SU-DHL-6 (cell line): ENCODE measurements at regions not wholly inside any gene's neighbourhood (a gene's known extent, or its start where the extent isn't known, plus 50 kb on each side); places are given as distances from the start of the nearest gene placed in this dataset.

Experiments
- H2AFZ ChIP-seq: fragments of 200-600 bp; sonication (generic); 2 replicates; pipeline ENCODE4 v1.6.1; 2014; ENCODE audit warnings: low read depth, mild to moderate bottlenecking, moderate library complexity, mixed read lengths, antibody characterized with exemption, low read length; ENCODE audit not compliant: severe bottlenecking
- H3F3A ChIP-seq: fragments of 200-600 bp; shearing (Covaris generic); 2 replicates; pipeline ENCODE4 v1.6.0; 2016; ENCODE audit warnings: antibody characterized with exemption, mild to moderate bottlenecking; ENCODE audit not compliant: insufficient read depth
- H3K27ac ChIP-seq: fragments of 200-600 bp; sonication (generic); 2 replicates; pipeline ENCODE4 v1.5.1; 2016; ENCODE audit warnings: low read depth, mild to moderate bottlenecking, low read length, moderate library complexity, mixed read lengths
- H3K27me3 ChIP-seq: fragments of 200-600 bp; sonication (generic), shearing (Covaris generic); 2 replicates; pipeline ENCODE4 v1.6.0; 2014; ENCODE audit warnings: mild to moderate bottlenecking, low read length
- H3K36me3 ChIP-seq: fragments of 200-600 bp; sonication (generic); 2 replicates; pipeline ENCODE4 v1.6.1; 2014; ENCODE audit warnings: mild to moderate bottlenecking, low read length, mixed read lengths
- H3K4me2 ChIP-seq: fragments of 300-600, 200-600 bp; shearing (Covaris generic), sonication (generic); 2 replicates; pipeline ENCODE4 v1.6.0; 2014; ENCODE audit warnings: low read length, low read depth, mild to moderate bottlenecking; ENCODE audit not compliant: poor library complexity, severe bottlenecking
- H3K4me3 ChIP-seq: fragments of 200-600 bp; sonication (generic); 2 replicates; pipeline ENCODE4 v1.5.1; 2014; ENCODE audit warnings: antibody characterized with exemption, low read length, mild to moderate bottlenecking, mixed read lengths; ENCODE audit not compliant: insufficient read depth, poor library complexity, severe bottlenecking
- H3K79me2 ChIP-seq: fragments of 200-600 bp; sonication (generic); 2 replicates; pipeline ENCODE4 v1.6.1; 2014; ENCODE audit warnings: mild to moderate bottlenecking, low read length, moderate library complexity; ENCODE audit not compliant: insufficient read depth
- H3K9ac ChIP-seq: fragments of 200-600 bp; sonication (generic); 2 replicates; pipeline ENCODE4 v1.7.0; 2014; ENCODE audit warnings: mild to moderate bottlenecking, low read length
- H3K9me2 ChIP-seq: fragments of 200-600 bp; sonication (generic); replicated peaks from 2 replicates; pipeline ENCODE4 v1.6.1; 2014; ENCODE audit warnings: low read length; ENCODE audit not compliant: insufficient read depth
- H3K9me3 ChIP-seq: fragments of 200-600 bp; sonication (generic); 2 replicates; pipeline ENCODE4 v1.6.1; 2014; ENCODE audit warnings: low read length, mixed read lengths; ENCODE audit not compliant: insufficient read depth
- H4K20me1 ChIP-seq: fragments of 200-600 bp; sonication (generic); 2 replicates; pipeline ENCODE4 v1.6.1; 2014; ENCODE audit warnings: low read depth, mild to moderate bottlenecking, antibody characterized with exemption, low read length, moderate library complexity, mixed read lengths
- CTCF ChIP-seq: fragments of 200-600 bp; sonication (generic); IDR thresholded peaks from one replicate; pipeline ENCODE4 v1.5.1; 2017; ENCODE audit warnings: antibody characterized with exemption, mild to moderate bottlenecking, low read length, moderate library complexity; ENCODE audit not compliant: insufficient read depth, poor library complexity, severe bottlenecking
- EZH2phosphoT487 ChIP-seq: fragments of 200-600 bp; sonication (generic), shearing (Covaris generic); conservative IDR thresholded peaks from 2 replicates; pipeline ENCODE4 v1.6.1; 2018; ENCODE audit warnings: mild to moderate bottlenecking, antibody characterized with exemption, low read length, moderate library complexity, mixed read lengths

GRCh38 chr11:25587496-25587895, 744.4 kb upstream of the ANO3 start:
- no peaks in the 10 kb centered on the region for H3K79me2 ChIP-seq
- no peaks in the 10 kb centered on the region for H3K9me2 ChIP-seq
- H3K9ac ChIP-seq, result no peak overlapping the region
- H3K27me3 ChIP-seq, result no peaks in the 10 kb centered on the region
- H3K4me2 ChIP-seq, result no peak overlapping the region
- no peak overlapping the region for H2AFZ ChIP-seq
- no peak overlapping the region for H3K4me3 ChIP-seq
- H3K9me3 ChIP-seq, result no peaks in the 10 kb centered on the region
- no peaks in the 10 kb centered on the region for H3K36me3 ChIP-seq
- no peaks in the 10 kb centered on the region for H4K20me1 ChIP-seq
- H3F3A ChIP-seq, result no peaks in the 10 kb centered on the region
- TF ChIP-seq EZH2phosphoT487, result no peak
- no peak for TF ChIP-seq CTCF
- H3K27ac ChIP-seq, result no peak overlapping the region

GRCh38 chr11:25593221-25593620, 738.7 kb upstream of the ANO3 start:
- H3F3A ChIP-seq, result no peaks in the 10 kb centered on the region
- H3K4me2 ChIP-seq, result no peak overlapping the region
- no peaks in the 10 kb centered on the region for H3K79me2 ChIP-seq
- H3K9me2 ChIP-seq, result no peaks in the 10 kb centered on the region
- no peaks in the 10 kb centered on the region for H3K27me3 ChIP-seq
- no peak overlapping the region for H2AFZ ChIP-seq
- no peaks in the 10 kb centered on the region for H4K20me1 ChIP-seq
- H3K9ac ChIP-seq, result no peak overlapping the region
- H3K9me3 ChIP-seq, result no peaks in the 10 kb centered on the region
- H3K36me3 ChIP-seq, result no peaks in the 10 kb centered on the region
- no peak overlapping the region for H3K27ac ChIP-seq
- no peak overlapping the region for H3K4me3 ChIP-seq
- TF ChIP-seq EZH2phosphoT487 (no peak), CTCF (no peak)

- no peaks in the 10 kb centered on the region for H3K9me3 ChIP-seq
- H3K4me3 ChIP-seq, result no peak overlapping the region
- no peaks in the 10 kb centered on the region for H3K36me3 ChIP-seq
- H3F3A ChIP-seq, result no peaks in the 10 kb centered on the region
- no peaks in the 10 kb centered on the region for H3K79me2 ChIP-seq
- TF ChIP-seq EZH2phosphoT487 (no peak), CTCF (no peak)
- H4K20me1 ChIP-seq, result no peaks in the 10 kb centered on the region
- H2AFZ ChIP-seq, result no peak overlapping the region
- H3K27ac ChIP-seq, result no peak overlapping the region
- H3K9ac ChIP-seq, result no peak overlapping the region
- H3K4me2 ChIP-seq, result no peak overlapping the region
- H3K27me3 ChIP-seq, result no peaks in the 10 kb centered on the region
- no peaks in the 10 kb centered on the region for H3K9me2 ChIP-seq
Measured at GRCh38 chr11:25596701-25597100, 735.2 kb upstream of the ANO3 start.

GRCh38 chr11:25597696-25598095, 734.2 kb upstream of the ANO3 start:
- H3K9ac ChIP-seq, result no peak overlapping the region
- no peaks in the 10 kb centered on the region for H3K27me3 ChIP-seq
- no peaks in the 10 kb centered on the region for H3K79me2 ChIP-seq
- no peak for TF ChIP-seq CTCF
- no peak for TF ChIP-seq EZH2phosphoT487
- no peaks in the 10 kb centered on the region for H3K9me2 ChIP-seq
- no peaks in the 10 kb centered on the region for H3F3A ChIP-seq
- no peak overlapping the region for H3K27ac ChIP-seq
- H3K9me3 ChIP-seq, result no peaks in the 10 kb centered on the region
- H3K4me3 ChIP-seq, result no peak overlapping the region
- H3K4me2 ChIP-seq, result no peak overlapping the region
- no peaks in the 10 kb centered on the region for H4K20me1 ChIP-seq
- H2AFZ ChIP-seq, result no peak overlapping the region
- H3K36me3 ChIP-seq, result no peaks in the 10 kb centered on the region
